HG03457 (cell line): ENCODE measurements at regions not wholly inside any gene's neighbourhood (a gene's known extent, or its start where the extent isn't known, plus 50 kb on each side); places are given as distances from the start of the nearest gene placed in this dataset.

Source experiments
- ATAC-seq: cut with Tn5 transposase; IDR thresholded peaks from one replicate; pipeline ENCODE4 v1.9.1; 2021; ENCODE audit warnings: moderate number of reproducible peaks; ENCODE audit not compliant: unreplicated experiment

DNA sequence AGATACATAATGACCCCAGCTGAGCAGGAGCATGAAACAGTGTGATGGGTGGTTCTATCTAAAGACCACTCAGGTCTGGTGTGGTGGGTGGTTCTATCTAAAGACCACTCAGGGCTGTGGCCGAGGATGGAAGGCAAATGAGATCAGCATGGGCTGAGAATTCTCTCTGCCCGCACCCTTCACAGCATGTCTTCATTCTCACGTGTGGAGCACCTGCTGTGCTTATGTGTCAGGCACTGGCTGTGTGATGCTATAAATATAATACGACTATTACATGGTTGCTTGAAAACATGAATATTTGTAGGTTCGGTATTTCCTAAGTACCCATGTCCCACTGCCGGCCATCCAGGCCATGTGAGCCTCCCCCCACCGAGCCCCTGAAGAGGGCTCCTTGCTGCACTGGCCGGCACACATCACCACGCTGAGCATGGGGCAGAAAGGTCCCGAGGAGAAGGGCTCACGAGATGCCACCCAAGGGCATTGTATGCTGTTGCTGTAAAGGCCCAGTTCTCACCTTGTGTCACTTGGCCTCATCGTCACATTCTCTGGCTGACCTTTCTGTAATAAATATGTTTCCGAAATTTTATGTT, 810.2 kb downstream of the UQCRFS1 start:
- no peak for ATAC-seq

DNA sequence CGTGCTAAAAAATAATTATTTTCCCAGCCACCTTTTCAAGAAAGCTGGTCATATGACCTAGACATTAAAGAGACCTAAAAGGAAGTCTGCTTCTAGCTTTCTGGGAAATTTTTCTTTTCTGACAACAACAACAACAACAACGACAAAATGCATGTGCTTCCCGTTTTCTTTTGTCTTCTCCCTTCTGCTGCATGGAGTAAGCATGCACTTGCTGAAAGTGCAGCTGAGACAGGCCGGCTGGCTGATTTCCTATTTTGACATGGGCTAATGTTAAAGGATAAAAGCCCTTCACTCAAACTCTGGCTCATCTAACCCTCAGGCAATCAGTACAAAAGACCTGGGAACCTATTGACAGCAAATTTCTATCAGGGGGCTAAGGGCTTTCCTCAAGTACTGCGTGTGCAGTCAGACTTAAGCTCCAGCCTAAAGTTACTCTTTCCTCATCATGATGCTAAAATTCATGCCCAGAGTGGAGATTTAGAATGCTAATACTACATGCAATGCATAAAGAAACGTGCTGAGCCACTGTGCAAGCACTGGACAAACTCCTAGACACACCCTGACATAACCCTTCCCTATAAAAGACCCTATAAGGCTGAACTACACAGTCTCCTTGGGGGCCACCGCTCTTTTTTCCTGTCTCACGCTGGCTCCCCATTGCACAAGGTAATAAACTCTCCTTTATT, 811.1 kb downstream of the UQCRFS1 start:
- ATAC-seq: no peak

DNA sequence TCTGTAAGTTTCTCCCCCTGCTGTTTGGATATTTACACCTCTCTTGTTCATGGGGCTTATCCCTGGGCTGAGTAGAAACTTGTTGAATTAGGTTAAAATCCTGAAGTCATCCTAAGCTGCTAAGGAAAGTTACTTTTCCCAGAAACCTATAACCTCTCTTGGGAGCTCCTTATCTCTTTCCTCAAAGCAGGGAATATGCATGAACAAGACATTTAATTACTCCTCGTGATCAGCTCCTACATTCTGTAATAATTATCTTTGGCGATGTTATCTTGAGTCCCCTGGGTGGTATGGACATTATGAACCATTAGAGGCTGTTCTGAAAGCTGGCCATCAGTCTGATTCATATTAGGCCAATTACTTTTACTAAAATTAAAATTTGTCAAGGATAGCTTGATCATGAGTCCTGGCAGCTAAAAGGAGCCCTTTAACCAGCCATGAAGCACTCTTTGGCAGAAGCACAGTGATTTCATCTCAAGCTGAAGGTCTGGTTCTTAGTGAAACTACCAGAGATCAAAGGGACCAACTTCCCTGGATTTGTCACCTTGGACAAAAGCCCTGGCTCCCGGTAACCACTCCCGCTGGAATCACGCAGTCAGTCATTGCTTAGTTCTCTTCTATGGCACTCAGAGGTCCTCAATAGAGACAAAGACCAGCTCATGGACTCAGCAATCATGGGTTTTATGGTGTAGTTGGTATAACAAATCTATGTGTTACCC, 811.8 kb downstream of the UQCRFS1 start:
- no peak for ATAC-seq

DNA sequence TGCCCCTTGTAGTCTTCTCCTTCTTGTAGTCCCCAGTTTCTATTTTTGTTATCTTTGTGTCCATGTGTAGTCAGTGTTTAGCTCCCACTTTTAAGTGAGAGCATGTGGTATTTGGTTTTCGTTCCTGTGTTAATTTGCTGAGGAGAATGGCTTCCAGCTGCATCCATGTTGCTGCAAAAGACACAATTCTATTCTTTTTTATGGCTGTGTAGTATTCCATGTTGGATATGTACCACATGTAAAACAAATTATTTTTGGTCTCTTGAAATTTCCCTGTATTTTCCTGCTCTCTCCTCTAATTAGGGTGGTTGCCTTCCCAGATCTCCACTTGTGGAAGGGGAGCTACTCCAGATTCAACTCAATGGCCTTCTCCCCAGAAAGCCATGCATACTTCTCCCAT, 813.8 kb downstream of the UQCRFS1 start:
- no peak for ATAC-seq

DNA sequence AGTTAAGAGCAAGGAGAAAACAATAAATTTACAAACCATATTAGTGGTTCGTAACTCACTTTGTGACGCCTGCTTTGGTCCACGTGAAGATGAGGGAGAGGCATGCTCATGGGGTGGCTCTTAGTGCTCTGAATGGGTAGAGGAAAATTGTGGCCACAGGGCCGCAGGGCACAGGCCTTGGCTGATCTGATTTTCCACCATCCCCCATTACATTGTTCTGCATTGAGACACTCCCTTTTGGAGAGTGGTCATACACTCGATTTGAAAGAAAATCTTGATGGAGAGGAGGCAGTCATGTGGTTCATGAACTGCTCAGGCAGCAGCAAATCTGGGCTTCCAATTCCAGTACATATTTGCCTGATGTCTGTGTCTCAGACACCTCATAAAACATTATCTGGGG, 815.2 kb downstream of the UQCRFS1 start:
- no peak for ATAC-seq

DNA sequence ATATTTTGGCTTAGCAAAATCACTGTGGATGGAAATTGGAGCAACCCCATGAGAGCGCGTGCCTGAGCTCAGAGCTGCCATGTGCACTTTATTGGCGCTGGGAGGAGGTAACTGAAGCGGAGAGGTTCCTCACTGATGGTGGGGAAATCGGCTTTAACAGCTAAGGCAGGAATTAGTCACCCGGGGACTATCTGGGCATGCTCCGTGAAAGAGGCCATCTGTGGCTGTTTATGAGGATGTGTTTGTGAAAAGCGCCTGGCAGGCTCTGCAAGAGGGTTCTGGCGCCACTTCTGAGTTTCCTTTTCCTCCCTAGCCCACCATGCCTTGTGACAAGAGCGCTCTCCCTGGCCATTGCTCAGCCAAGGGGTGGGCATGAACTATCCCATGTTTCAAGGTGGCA, 815.6 kb downstream of the UQCRFS1 start:
- ATAC-seq: no peak

DNA sequence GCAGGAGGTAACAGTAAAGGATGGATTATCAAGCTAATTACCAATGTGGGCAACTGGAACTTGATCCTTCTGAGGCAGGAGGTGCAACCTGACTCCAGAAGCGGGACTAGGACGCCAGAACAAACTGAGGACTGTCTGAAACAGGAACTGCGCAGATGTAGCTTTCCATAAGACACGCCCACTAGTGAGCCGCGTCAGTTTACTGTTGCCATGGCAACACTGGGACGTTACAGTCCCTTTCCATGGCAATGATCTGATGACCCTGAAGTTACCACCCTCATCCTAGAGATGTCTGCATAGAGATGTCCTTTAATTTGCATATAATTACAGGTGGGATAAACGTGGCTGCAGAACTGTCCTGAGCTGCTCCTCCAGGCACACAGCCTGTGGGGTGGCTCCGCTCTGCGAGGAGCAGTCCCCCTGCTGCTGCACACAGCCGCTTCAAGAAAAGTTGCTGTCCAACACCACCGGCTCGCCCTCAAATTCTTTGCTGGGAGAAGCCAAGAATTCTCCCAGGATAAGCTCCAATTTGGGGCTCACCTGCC, 816.6 kb downstream of the UQCRFS1 start:
- no peak for ATAC-seq

DNA sequence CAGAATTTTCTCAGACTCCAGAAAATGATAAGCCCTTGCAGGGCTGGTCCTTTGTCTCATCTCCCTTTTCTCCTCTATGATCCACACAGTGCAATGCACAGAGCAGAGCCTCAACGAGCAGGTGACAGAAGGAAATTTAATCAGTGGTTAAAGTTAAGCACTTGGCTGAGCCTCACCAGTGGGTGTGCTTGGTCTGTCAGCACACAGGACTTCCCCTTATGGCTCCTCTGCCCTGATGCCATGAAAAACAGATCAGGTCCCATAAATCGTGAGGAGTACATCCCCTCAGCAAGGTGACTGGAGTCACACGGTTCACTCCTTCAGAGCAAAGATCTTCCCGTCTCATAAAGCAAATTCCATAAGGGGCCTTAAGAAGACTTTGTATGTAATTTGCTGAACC, 818.2 kb downstream of the UQCRFS1 start:
- ATAC-seq: no peak

DNA sequence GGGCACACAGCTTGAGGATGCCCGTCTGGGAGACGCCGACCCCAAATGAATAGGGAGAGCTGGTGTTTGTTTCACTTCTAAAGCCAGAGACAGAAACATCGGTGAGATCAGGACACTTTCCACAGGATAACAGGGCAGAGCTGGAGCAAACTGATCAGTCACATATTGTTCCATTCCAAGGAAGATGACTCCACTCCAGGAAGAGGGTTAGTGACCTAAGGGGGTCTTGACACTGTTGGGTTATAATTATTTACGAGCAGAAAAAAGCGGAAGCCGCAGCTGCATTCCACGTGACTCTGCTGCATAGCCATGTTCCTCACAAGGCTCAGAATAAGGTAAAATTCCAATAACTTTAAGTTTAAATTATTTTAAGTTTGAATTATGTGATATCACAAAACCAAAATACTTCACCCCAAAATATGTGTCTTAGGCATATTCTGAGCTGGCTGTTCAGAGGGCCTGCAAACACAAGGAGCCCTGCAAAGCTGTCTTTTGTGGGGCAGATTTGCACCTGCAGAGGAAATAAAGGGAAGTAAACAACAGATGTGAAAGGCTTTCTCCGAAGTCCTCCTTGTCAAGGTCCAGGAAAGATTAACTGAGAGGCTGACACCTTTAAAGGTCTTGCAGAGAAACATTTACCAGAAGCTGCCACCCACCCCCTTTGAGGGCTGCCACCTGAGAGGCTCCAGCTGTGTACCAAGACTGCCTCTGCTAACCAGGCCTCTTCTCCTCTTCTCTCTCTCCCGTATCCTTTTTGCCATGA, 819.2 kb downstream of the UQCRFS1 start:
- ATAC-seq: no peak

DNA sequence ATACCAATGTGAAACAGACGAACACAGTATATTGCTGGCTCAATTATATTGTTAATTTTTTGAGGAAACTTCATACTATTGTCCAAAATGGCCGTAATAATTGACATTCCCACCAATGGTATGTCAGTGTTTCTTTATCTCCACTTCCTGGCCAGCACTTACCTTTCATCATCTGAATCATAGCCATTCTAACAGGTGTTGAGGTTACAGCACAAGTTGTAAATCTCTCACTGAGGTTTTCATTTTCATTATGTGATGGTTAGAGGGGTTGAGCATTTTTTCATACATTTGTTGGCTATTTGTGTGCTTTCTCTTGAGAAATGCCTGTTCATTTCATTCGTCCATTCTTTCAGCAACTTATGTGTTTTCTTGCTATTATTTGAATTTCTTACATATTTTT, 824.0 kb downstream of the UQCRFS1 start:
- no peak for ATAC-seq

DNA sequence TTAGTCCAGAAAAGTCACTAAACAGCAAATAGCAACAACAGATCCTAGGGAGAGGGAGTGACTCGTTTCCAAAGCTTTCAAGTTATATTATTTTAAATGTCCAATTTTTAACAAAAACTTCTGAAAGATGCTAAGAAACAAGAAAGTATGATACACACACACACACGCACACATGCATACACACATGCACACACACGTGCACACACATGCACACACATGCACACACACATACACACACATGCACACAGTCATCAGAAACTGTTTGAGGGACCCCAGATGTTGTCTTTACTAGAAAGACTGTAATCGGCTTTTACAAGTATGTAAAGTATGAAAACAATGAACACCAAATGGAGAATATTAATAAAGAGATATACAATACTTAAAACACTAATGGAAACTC, 825.4 kb downstream of the UQCRFS1 start:
- ATAC-seq: no peak

DNA sequence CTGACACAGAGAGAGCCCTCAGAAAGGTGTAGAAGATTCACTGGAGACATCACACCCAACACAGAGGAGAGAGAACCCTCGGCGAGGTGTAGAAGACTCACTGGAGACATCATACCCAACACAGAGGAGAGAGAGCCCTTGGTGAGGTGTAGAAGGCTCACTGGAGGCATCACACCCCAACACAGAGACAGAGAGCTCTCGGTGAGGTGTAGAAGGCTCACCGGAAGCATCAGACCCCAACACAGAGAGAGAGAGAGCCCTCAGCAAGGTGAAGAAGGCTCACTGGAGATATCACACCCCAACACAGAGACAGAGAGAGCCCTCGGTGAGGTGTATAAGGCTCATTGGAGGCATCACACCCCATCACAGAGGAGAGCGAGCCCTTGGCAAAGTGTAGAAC, 826.5 kb downstream of the UQCRFS1 start:
- ATAC-seq: no peak

DNA sequence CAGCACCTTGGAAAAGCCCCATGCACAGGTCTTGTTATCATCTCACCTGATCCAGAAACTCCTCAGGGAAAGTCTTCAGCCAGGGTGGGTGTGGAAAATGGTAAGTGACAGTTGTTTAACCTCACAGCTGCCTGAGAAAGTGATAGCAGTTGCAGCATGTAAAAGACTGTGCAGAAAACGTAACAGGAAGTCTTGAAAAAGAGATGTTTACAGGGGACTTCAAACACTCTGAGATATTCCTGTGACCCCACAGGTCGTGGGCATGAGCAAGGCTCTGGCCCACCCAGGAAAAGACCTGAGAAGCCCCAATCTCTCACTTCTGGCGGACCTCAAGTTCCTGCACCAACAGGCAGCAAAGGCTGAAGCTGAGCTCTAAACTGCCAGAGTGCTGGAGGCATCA, 826.9 kb downstream of the UQCRFS1 start:
- no peak for ATAC-seq

DNA sequence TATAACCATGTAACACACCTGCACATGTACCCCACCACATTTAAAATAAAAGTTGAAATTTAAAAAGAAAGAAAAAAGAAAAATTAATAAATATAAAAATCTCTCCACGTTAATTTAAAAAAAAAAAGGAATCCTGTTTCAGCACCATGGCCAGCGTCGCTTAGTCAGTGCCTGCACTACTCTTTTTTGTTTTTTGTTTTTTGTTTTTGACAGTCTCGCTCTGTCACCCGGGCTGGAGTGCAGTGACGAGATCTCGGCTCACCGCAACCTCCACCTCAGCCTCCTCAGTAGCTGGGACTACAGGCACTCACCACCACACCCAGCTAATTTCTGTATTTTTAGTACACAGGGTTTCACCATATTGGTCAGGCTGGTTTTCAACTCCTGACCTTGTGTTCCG, 835.9 kb downstream of the UQCRFS1 start:
- ATAC-seq: no peak

DNA sequence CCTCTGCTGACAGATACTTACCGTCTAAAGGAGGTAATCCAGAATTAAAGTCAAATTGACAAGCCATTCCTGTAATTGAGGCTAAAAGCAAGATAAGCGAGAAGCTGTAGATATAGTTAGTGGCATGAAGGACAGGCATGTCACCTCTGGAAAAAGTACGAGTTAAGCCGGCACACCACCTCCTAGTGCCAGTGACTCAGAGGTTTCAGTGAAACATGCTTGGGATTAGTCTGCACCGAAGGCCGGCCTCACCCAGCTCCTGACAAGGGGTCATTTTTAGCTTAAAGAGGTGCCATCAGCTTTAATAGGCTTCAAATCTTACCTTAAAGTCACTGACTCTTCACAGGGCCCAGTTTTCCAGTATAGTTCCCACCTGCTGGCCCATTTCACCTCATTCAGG, 838.0 kb downstream of the UQCRFS1 start:
- ATAC-seq: no peak

DNA sequence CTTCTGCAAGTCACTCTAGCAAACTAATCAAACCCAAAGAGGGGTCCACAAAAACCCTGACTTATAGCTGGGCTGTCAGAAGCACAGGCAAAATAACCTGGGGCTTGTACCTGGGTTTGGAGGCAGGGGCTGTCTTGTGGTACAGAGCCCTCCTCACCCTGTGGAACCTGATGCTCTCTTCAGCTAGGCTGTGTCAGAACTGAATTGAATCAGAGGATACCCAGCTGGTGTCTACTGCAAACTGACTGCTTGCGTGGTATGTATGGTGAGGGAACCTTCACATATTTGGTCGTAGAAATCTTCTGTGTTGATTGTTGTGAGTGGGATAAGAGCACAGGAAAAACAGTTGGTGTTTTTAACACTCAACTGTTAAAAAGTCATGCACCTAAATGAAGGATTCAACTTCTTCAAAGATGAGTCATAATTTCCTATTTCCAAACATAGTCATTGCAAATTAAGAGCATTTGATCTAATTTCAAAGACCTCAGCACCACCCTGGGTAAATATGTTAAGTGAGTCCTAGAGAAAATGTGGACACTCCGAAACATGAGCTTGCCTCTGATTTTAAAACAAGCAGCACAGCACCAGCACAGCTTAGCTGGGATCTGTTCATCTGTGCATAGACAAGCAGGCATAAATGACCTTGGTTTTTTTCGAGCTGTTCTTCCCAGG, 840.2 kb downstream of the UQCRFS1 start:
- no peak for ATAC-seq

DNA sequence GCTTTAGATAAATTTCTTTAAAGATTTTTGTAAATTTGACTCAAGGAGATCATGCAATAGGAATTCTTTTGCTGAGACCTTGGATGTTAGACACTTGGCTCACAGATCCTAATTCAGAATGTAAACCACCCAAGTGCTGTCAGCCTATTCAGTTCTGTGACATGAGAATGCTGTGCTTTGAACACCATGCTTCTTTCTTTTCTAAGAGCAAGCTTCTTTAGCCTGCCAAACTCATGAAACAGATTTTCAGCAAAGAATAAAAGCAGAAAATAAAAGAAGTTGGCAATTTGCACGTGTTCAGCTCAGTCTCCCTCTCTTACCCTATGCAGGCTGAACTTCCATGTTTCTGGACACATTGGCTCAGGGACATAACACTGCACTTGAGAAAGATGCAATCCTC, 845.8 kb downstream of the UQCRFS1 start:
- no peak for ATAC-seq

DNA sequence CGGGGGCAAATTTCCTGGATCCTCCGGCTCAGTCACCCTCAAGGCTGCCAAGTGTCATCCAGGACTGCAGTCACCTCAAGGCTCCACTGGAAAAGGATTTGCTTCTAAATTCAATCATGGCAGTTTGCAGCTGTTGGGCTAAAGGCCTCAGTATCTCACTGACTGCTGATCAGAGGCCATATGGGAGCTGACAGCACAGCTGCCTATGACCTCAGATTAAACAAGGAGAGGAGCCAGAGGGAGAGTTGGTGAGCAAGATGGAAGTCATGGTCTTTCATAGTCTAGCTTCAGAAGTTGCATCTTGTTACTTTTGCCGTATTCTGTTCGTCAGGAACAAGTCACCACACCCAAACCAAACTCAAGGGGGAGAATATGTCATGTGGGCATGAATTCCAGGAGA, 849.7 kb downstream of the UQCRFS1 start:
- ATAC-seq: no peak

DNA sequence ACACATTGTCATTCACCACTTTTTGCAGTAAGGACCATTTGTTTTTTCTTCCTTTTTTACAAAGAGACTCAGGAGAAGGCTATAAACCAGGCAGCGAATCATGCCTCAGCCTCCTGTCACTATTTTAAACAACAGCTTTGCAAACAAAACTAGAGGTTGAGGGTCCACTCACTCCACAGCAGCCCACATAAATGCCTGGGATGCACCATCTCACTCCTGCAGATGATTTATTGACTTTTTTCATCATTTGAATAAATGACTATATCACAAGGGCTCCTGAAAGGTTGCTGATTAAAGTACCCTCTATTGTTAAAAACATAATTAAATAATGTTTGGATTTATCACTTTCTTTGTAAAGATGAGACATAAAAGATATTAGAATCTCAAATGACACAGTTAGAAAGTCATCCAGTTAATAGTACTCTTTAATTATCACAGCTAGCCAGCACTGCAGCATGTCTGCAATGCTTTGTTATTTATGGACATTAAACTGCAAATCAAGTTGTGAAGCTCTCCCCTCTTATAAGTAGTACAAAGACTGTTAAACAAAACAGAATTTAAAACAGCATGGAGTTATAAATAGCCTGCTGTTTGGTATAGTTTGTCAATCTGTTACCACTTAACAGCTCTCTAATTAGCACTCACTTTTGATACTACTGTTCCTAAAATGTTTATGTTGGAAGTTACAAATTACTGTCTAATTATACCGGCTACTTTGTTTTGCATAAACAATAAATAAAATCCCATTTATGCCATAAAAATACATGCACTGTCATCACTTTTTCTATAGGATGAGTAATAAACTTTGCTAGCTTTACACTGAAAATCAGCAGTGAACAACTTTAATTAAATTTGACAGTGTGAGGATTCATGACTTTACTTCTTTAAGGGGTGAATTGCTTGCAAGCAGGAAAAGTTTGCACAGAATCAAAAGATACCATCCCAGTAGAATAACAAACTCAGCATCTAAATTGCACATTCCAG, 853.2 kb downstream of the UQCRFS1 start:
- ATAC-seq: no peak

DNA sequence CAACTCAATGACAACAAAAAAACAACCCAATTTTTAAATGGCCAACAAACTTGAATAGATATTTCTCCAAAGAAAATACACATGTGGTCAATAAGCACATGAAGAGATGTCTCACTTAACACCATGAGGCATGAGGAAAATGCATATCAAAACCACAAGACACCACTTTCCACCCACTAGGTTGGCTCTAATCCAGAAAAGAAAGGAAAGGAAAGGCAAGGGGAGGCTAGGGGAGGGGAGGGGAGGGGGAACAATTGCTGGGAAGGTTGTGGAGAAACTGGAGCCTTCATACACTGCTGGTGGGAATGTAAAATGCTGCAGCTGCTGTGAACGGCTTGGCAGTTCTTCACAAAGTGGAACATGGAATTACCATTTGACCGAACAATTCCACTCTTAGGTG, 854.3 kb downstream of the UQCRFS1 start:
- ATAC-seq: no peak
